Astrocyte of the spinal cord (primary cell): ENCODE measurements at regions not wholly inside any gene's neighbourhood (a gene's known extent, or its start where the extent isn't known, plus 50 kb on each side); places are given as distances from the start of the nearest gene placed in this dataset.

Experiments used
- DNase-seq: peaks from one replicate; pipeline ENCODE4 v3.0.0; 2011; ENCODE audit warnings: low read depth, low spot score
- H3K4me3 ChIP-seq: 2 replicates; pipeline ENCODE4 v1.5.1; 2011; ENCODE audit warnings: low read depth, mild to moderate bottlenecking, low read length, moderate library complexity
- in situ Hi-C: cut with HindIII; loops from 2 replicates; pipeline ENCODE4 v1.10.0; 2017; ENCODE audit warnings: low sequenced_read_pairs
- TF ChIP-seq, protein P1 (sequence below): IDR thresholded peaks from 2 replicates; pipeline ENCODE4 v1.5.1; 2012; ENCODE audit warnings: low read depth, mild to moderate bottlenecking, low read length, inconsistent platforms

GRCh38 chr2:155852156-155852555, 480.4 kb downstream of the NR4A2 start:
- TF ChIP-seq, protein P1, sequence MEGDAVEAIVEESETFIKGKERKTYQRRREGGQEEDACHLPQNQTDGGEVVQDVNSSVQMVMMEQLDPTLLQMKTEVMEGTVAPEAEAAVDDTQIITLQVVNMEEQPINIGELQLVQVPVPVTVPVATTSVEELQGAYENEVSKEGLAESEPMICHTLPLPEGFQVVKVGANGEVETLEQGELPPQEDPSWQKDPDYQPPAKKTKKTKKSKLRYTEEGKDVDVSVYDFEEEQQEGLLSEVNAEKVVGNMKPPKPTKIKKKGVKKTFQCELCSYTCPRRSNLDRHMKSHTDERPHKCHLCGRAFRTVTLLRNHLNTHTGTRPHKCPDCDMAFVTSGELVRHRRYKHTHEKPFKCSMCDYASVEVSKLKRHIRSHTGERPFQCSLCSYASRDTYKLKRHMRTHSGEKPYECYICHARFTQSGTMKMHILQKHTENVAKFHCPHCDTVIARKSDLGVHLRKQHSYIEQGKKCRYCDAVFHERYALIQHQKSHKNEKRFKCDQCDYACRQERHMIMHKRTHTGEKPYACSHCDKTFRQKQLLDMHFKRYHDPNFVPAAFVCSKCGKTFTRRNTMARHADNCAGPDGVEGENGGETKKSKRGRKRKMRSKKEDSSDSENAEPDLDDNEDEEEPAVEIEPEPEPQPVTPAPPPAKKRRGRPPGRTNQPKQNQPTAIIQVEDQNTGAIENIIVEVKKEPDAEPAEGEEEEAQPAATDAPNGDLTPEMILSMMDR: no peak
- in situ Hi-C loops: no loop called here
- no peak overlapping the region for H3K4me3 ChIP-seq
- no peak for DNase-seq

DNA sequence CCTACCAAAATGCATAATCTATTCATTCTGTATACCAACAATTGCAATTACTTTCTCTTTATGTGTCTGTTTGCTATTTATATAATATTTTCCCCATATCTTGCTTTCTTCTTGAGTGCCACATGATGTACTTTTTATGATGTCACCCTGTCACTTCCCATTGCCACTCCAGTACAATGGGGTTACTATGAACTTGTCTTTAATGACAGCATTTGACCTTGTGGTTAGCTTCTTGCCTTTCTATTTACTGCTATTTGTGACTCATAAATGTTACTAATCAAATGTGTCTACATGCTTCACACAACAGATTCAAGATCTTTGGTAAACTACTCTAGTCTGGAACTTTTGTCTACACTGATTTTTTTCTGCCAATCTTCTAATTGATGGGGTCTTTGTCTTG, 486.3 kb downstream of the NR4A2 start:
- in situ Hi-C loops: no loop called here
- no peak overlapping the region for H3K4me3 ChIP-seq
- TF ChIP-seq, protein P1: no peak
- no peak for DNase-seq

- in situ Hi-C loops: no loop called here
- TF ChIP-seq, protein P1: no peak
- no peak overlapping the region for H3K4me3 ChIP-seq
- DNase-seq: no peak
Observed at GRCh38 chr2:155844461-155844860, 488.1 kb downstream of the NR4A2 start.

- in situ Hi-C loops: no loop called here
- peak; percentile 29 for DNase-seq
Observed at GRCh38 chr2:155842103-155842502, 490.4 kb downstream of the NR4A2 start.

DNA sequence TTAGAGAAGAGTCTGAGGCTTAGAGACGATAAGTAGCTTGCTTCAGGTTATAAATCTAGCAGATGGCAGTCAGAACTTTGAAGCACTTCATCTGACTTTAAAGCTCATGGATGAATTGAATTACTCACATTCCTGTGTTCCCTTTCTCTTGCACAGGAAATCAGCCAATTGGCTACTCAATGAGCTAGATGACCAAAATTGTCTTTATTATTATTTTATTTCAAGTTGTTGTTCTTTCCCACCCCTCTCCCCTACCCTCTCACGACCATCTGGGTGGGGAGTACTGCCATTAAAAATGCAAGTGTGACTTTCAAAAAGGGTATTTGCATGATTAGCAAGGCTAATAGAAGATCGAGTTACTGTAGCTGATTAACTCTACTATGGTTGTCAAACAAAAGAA, 491.1 kb downstream of the NR4A2 start:
- H3K4me3 ChIP-seq: no peak overlapping the region
- in situ Hi-C loops: no loop called here
- TF ChIP-seq, protein P1: no peak
- DNase-seq: no peak

More at GRCh38 chr2:155842103-155842502, 490.4 kb downstream of the NR4A2 start:
- no peak overlapping the region for H3K4me3 ChIP-seq
- TF ChIP-seq, protein P1: no peak

GRCh38 chr2:155840661-155841060, 491.9 kb downstream of the NR4A2 start:
- TF ChIP-seq, protein P1: no peak
- H3K4me3 ChIP-seq: no peak overlapping the region
- in situ Hi-C loops: no loop called here
- DNase-seq: no peak

- DNase-seq: no peak
- H3K4me3 ChIP-seq: no peak overlapping the region
- TF ChIP-seq, protein P1: no peak
- in situ Hi-C loops: no loop called here
Observed at GRCh38 chr2:155839991-155840390, 492.5 kb downstream of the NR4A2 start.
